Breast epithelium (tissue), 3 donors: ENCODE measurements at regions not wholly inside any gene's neighbourhood (a gene's known extent, or its start where the extent isn't known, plus 50 kb on each side); places are given as distances from the start of the nearest gene placed in this dataset.

ENCODE experiments used
- CTCF ChIP-seq, 3 donors: fragments of 450-650 bp; IDR thresholded peaks; one replicate each; pipeline ENCODE4 v1.5.1; 2016 to 2017; ENCODE audit warnings: antibody characterized with exemption in 3 of 3, mild to moderate bottlenecking in 3 of 3, moderate library complexity in 3 of 3
- POLR2A ChIP-seq: fragments of 450-650 bp; IDR thresholded peaks from one replicate; pipeline ENCODE4 v1.6.1; 2016; ENCODE audit warnings: antibody characterized with exemption, mild to moderate bottlenecking, moderate library complexity

- TF ChIP-seq CTCF (IDR thresholded peaks at IDR 0.05) (no peak), POLR2A (no peak)
These were observed 975.1 kb downstream of the TFAP2A start for GRCh38 chr6:9439621-9440330.
